DMS153 treated with DMSO at 0.1 percent for 48 hours (cell line): ENCODE measurements at regions not wholly inside any gene's neighbourhood (a gene's known extent, or its start where the extent isn't known, plus 50 kb on each side); places are given as distances from the start of the nearest gene placed in this dataset.
"Not testable (repeated sequence)": the region's sequence is repeated elsewhere in the genome, so short reads cannot be mapped to it uniquely, and the experiment has no call there.

Experiments
- DNase-seq: peaks from one replicate; lab custom pipeline; 2025; ENCODE audit not compliant: unreplicated experiment; lab: John Stamatoyannopoulos, UW

- DNase-seq = no peak
Measured at GRCh38 chr18:32884543-32884942, 111.7 kb upstream of the KLHL14 start.

- peak; percentile 54 for DNase-seq
Measured at GRCh38 chr18:32881009-32881408, 108.2 kb upstream of the KLHL14 start.

- DNase-seq = no peak
Measured at GRCh38 chr18:32879497-32879896, 106.7 kb upstream of the KLHL14 start.

- no peak for DNase-seq
Measured at GRCh38 chr18:32878436-32878835, 105.6 kb upstream of the KLHL14 start.

GRCh38 chr18:32877371-32877770, 104.5 kb upstream of the KLHL14 start:
- no peak for DNase-seq

- no peak for DNase-seq
Measured at GRCh38 chr18:32875625-32876024, 102.8 kb upstream of the KLHL14 start.

GRCh38 chr18:32871786-32872185, 99.0 kb upstream of the KLHL14 start:
- no peak for DNase-seq

- no peak for DNase-seq
Measured at GRCh38 chr18:32870611-32871010, 97.8 kb upstream of the KLHL14 start.

- DNase-seq = no peak
Measured at GRCh38 chr18:32868406-32868805, 95.6 kb upstream of the KLHL14 start.

- DNase-seq = no peak
Measured at GRCh38 chr18:32867936-32868335, 95.1 kb upstream of the KLHL14 start.

GRCh38 chr18:32867330-32867729, 94.5 kb upstream of the KLHL14 start:
- DNase-seq = no peak

- not testable (repeated sequence) for DNase-seq
Measured at GRCh38 chr18:32862031-32862430, 89.2 kb upstream of the KLHL14 start.

GRCh38 chr18:32851936-32852335, 79.1 kb upstream of the KLHL14 start:
- DNase-seq = no peak

- DNase-seq = no peak
Measured at GRCh38 chr18:32848826-32849225, 76.0 kb upstream of the KLHL14 start.

GRCh38 chr18:32847691-32848090, 74.9 kb upstream of the KLHL14 start:
- DNase-seq = no peak

- no peak for DNase-seq
Measured at GRCh38 chr18:32846896-32847295, 74.1 kb upstream of the KLHL14 start.

GRCh38 chr18:32840962-32841361, 68.1 kb upstream of the KLHL14 start:
- no peak for DNase-seq

- DNase-seq = no peak
Measured at GRCh38 chr18:32835951-32836350, 63.1 kb upstream of the KLHL14 start.

GRCh38 chr18:32831781-32832180, 59.0 kb upstream of the KLHL14 start:
- DNase-seq = no peak

GRCh38 chr18:32823226-32823625, 50.4 kb upstream of the KLHL14 start:
- DNase-seq = no peak
